A673 (cell line): ENCODE measurements at regions not wholly inside any gene's neighbourhood (a gene's known extent, or its start where the extent isn't known, plus 50 kb on each side); places are given as distances from the start of the nearest gene placed in this dataset.

Experiments used
- BruUV-seq: library from RNA; stranded (reverse); fragments of 400-500 nt; replicated peaks from 2 replicates; lab custom pipeline; 2021; lab: Mats Ljungman, UMichigan
- CTCF ChIA-PET: fragments of 300-600 bp; sonication (Branson Sonifier 250); formaldehyde crosslinking; loops from one replicate; lab custom pipeline; 2022; ENCODE audit warnings: antibody characterized with exemption; lab: Charles Lee
- POLR2A ChIA-PET: fragments of 300-600 bp; sonication (Branson Sonifier 250); formaldehyde crosslinking; loops from one replicate; lab custom pipeline; 2022; ENCODE audit warnings: antibody characterized with exemption; ENCODE audit not compliant: low non-redundant PET; lab: Charles Lee
- DNase-seq: peaks from one replicate; pipeline ENCODE4 v3.0.0-alpha.2; 2015; ENCODE audit warnings: low spot score
- H3K27ac ChIP-seq: fragments of 200-600 bp; sonication (generic); 2 replicates; pipeline ENCODE4 v1.5.1; 2016; ENCODE audit warnings: mixed run types, low read depth, mild to moderate bottlenecking, mixed read lengths, antibody characterized with exemption, low read length; ENCODE audit not compliant: poor library complexity, severe bottlenecking
- H3K27me3 ChIP-seq: fragments of 200-600 bp; sonication (generic); replicated peaks from 2 replicates; pipeline ENCODE4 v1.6.1; 2017; ENCODE audit warnings: mixed run types, low read depth, mild to moderate bottlenecking, mixed read lengths, antibody characterized with exemption, low read length; ENCODE audit not compliant: insufficient read depth, poor library complexity
- H3K36me3 ChIP-seq: fragments of 200-600 bp; sonication (generic); 2 replicates; pipeline ENCODE4 v1.6.1; 2016; ENCODE audit warnings: mixed run types, mild to moderate bottlenecking, mixed read lengths, antibody characterized with exemption, low read length; ENCODE audit not compliant: insufficient read depth, poor library complexity, severe bottlenecking
- H3K4me1 ChIP-seq: fragments of 200-600 bp; sonication (generic); 2 replicates; pipeline ENCODE4 v1.6.1; 2017; ENCODE audit warnings: mixed run types, mild to moderate bottlenecking, mixed read lengths, antibody characterized with exemption, low read length; ENCODE audit not compliant: insufficient read depth, poor library complexity, severe bottlenecking
- H3K4me3 ChIP-seq: fragments of 200-600 bp; sonication (generic); 2 replicates; pipeline ENCODE4 v1.5.1; 2016; ENCODE audit warnings: low read depth, mixed run types, mild to moderate bottlenecking, mixed read lengths, low read length; ENCODE audit not compliant: poor library complexity, severe bottlenecking
- H3K9me3 ChIP-seq: fragments of 200-600 bp; sonication (generic); 2 replicates; pipeline ENCODE4 v1.6.1; 2016; ENCODE audit warnings: mixed run types, low read depth, mild to moderate bottlenecking, mixed read lengths, antibody characterized with exemption, low read length; ENCODE audit not compliant: poor library complexity, severe bottlenecking
- EZH2 ChIP-seq: fragments of 200-600 bp; sonication (generic); IDR thresholded peaks from 2 replicates; pipeline ENCODE4 v1.6.1; 2017; ENCODE audit warnings: borderline replicate concordance, low read depth, mild to moderate bottlenecking, mixed read lengths, antibody characterized with exemption, low read length; ENCODE audit not compliant: poor library complexity, severe bottlenecking
- intact Hi-C: fragments of 100-400 bp; cut with micrococcal nuclease; formaldehyde crosslinking; loops from one replicate; pipeline ENCODE4 v1.10.0; 2022; ENCODE audit not compliant: unreplicated experiment
- TF ChIP-seq, protein P1 (sequence below): fragments of 300-800, 200-600 bp; sonication (generic); conservative IDR thresholded peaks from 2 replicates; pipeline ENCODE4 v1.5.1; 2017; ENCODE audit warnings: low read depth, mild to moderate bottlenecking, antibody characterized with exemption, low read length, moderate library complexity, mixed read lengths

DNA sequence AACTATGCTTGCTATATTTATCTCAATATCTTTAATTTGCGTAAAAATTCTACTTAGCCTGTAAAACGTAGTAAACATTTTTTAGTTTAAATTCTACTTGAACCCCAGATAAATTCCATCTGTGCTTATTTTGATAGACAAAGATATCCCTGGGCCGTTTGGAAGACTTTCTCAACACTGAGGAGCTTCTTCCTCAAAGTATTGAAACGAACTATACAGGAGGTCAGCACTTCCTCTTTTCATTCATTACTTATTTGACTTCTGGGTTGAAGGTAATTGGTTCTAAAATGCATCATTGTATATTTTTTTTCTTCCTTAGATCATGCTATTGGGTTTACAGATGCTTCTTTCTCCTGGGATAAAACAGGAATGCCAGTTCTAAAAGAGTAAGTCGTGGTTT, 74.7 kb downstream of the HSPA13 start:
- Histone ChIP-seq H3K4me1 (peaks cover 21% of the 10 kb centered on the region), H3K36me3 (no peaks in the 10 kb centered on the region), H3K4me3 (no peak overlapping the region), H3K27ac (no peak overlapping the region), H3K27me3 (no peaks in the 10 kb centered on the region), H3K9me3 (no peaks in the 10 kb centered on the region)
- CTCF ChIA-PET = no interaction called here
- POLR2A ChIA-PET = no interaction called here
- intact Hi-C loops = loop anchor here (5.0 kb wide), 2 partner anchors 429 to 464 kb away; no protein-coding TSS in a partner anchor
- TF ChIP-seq EZH2 = no peak
- TF ChIP-seq, protein P1, sequence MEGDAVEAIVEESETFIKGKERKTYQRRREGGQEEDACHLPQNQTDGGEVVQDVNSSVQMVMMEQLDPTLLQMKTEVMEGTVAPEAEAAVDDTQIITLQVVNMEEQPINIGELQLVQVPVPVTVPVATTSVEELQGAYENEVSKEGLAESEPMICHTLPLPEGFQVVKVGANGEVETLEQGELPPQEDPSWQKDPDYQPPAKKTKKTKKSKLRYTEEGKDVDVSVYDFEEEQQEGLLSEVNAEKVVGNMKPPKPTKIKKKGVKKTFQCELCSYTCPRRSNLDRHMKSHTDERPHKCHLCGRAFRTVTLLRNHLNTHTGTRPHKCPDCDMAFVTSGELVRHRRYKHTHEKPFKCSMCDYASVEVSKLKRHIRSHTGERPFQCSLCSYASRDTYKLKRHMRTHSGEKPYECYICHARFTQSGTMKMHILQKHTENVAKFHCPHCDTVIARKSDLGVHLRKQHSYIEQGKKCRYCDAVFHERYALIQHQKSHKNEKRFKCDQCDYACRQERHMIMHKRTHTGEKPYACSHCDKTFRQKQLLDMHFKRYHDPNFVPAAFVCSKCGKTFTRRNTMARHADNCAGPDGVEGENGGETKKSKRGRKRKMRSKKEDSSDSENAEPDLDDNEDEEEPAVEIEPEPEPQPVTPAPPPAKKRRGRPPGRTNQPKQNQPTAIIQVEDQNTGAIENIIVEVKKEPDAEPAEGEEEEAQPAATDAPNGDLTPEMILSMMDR = no peak
- no peak for DNase-seq
- no TSS peak for BruUV-seq

DNA sequence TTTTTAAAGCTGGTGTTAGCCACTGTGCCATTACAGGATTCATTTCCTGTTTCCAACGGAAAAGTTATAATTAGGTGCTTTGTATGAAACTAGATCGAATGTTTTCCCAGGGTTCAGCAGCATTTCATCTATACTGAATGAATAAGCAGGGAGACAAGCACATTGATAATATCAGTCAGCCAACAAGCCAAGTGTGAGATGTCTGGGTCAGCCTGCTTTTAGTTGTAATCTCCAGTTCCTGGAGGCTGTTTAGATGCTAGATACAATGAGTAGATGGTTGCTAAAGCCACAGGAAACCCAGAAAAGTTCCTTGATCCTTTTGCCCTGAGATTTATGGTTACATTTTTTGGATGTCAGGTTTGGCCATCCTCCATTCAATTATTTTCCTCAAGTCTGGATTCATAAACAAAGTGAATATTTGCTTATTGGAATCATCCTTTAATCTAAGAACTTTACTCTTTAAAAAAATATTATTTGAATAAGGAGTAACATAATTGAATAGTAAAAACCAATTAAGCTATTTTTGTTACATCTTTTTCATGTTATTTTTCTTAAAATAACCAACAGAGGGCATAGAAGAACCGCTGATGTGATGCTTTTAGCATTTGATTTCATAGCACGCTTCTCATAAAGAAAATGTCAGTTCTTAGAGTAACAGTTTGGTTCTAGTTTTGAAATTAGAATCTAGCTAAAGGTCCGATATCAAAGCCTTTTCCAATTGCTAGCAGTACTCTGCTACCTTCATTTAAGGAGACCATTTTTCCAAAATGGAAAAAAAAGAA, 76.6 kb downstream of the HSPA13 start:
- ChIA-PET CTCF (interaction anchor here (1.0 to 1.2 kb wide), 3 partner anchors 71 to 430 kb away, joined by 5 to 7 read pairs (median 6); partner anchors contain the start of gene HSPA13), POLR2A (interaction anchor here (0.6 kb wide), 1 partner anchor 77 kb away, joined by 4 read pairs; the partner anchor contains the start of gene HSPA13)
- TF ChIP-seq EZH2 = no peak
- TF ChIP-seq, protein P1 = peak; percentile 64; the same call in 1 of the 2 replicates
- Histone ChIP-seq H3K36me3 (no peaks in the 10 kb centered on the region), H3K4me1 (peaks cover 15% of the 10 kb centered on the region), H3K27ac (no peak overlapping the region), H3K4me3 (no peak overlapping the region), H3K9me3 (no peaks in the 10 kb centered on the region), H3K27me3 (no peaks in the 10 kb centered on the region)
- intact Hi-C loops = loop anchor here (5.0 kb wide), 2 partner anchors 431 to 466 kb away; no protein-coding TSS in a partner anchor
- no TSS peak for BruUV-seq
- DNase-seq = peak; percentile 52

DNA sequence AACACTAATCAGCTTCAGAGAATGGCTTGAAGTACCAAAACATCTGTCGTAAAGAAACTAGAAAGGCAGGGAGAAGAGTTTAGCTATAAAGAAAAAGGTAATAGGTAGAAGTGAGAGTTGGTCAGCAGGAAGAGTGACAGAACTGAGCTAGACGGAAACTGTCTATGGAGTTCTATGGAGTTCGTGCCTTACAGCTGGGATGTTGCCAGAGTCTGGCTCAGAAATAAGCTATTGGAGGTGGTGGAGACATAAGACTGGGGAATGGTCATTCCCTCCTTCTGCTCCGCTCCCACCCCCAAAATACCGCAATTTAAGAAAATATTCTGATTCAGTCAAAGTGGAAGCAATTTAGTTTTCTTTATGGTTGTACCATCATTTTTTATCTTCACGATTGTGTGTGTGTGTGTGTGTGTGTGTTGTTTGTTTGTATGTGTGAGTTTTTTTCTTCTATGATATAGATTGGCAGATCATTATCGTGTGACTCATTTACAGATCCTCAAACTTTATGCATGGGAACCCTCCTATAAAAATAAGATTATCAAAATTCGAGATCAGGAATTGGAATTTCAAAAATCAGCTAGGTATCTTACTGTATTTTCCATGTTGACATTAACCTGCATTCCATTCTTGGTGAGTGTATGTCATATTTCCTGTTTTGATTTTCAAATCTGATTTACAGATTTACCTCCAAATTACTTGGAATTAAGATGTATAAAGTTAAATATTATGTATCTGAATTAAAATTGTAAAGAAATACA, 79.0 kb downstream of the HSPA13 start:
- no peak overlapping the region for H3K4me3 ChIP-seq
- DNase-seq = no peak
- no TSS peak for BruUV-seq
- ChIA-PET CTCF (interaction anchor here (0.6 kb wide), 1 partner anchor 52 kb away, joined by 3 read pairs; no protein-coding TSS in a partner anchor), POLR2A (interaction anchor here (0.7 kb wide), 2 partner anchors 40 to 65 kb away, joined by 3 to 6 read pairs; no protein-coding TSS in a partner anchor)
- intact Hi-C loops = no loop called here
- peaks cover 15% of the 10 kb centered on the region for H3K4me1 ChIP-seq
- no peaks in the 10 kb centered on the region for H3K9me3 ChIP-seq
- H3K27ac ChIP-seq = no peak overlapping the region
- TF ChIP-seq, protein P1 = no peak
- no peaks in the 10 kb centered on the region for H3K36me3 ChIP-seq
- H3K27me3 ChIP-seq = no peaks in the 10 kb centered on the region
